DND-41 (cell line): ENCODE measurements at regions not wholly inside any gene's neighbourhood (a gene's known extent, or its start where the extent isn't known, plus 50 kb on each side); places are given as distances from the start of the nearest gene placed in this dataset.
"Not testable (repeated sequence)": the region's sequence is repeated elsewhere in the genome, so short reads cannot be mapped to it uniquely, and the experiment has no call there.

Source experiments
- ATAC-seq: fragments of 200-7000 bp; cut with Tn5 transposase; 3 replicates; pipeline ENCODE4 v1.9.1; 2021; ENCODE audit warnings: low read depth; ENCODE audit not compliant: insufficient read depth
- DNase-seq: peaks from one replicate; pipeline ENCODE4 v3.0.0-alpha.2; 2020
- H2AFZ ChIP-seq: 2 replicates; pipeline ENCODE4 v1.6.0; 2012; ENCODE audit warnings: low read depth, low read length
- H3K27ac ChIP-seq: 2 replicates; pipeline ENCODE4 v1.5.1; 2012; ENCODE audit warnings: low read length, inconsistent platforms
- H3K27me3 ChIP-seq: fragments of 200-600 bp; sonication (generic); 2 replicates; pipeline ENCODE4 v1.6.0; 2012; ENCODE audit warnings: low read length, mild to moderate bottlenecking, inconsistent platforms; ENCODE audit not compliant: insufficient read depth, poor library complexity
- H3K36me3 ChIP-seq: 2 replicates; pipeline ENCODE4 v1.5.1; 2012; ENCODE audit warnings: low read length, inconsistent platforms; ENCODE audit not compliant: insufficient read depth
- H3K4me1 ChIP-seq: 2 replicates; pipeline ENCODE4 v1.5.1; 2012; ENCODE audit warnings: mild to moderate bottlenecking, low read length; ENCODE audit not compliant: insufficient read depth
- H3K4me2 ChIP-seq: 2 replicates; pipeline ENCODE4 v1.6.0; 2012; ENCODE audit warnings: mild to moderate bottlenecking, moderate library complexity, low read length, inconsistent platforms; ENCODE audit not compliant: insufficient read depth
- H3K4me3 ChIP-seq, 2 experiments: fragments of 200-600 bp in 1 of 2; shearing (Covaris generic) in 1 of 2; 2 replicates each; pipeline ENCODE4 v1.5.1; 2012 to 2016; ENCODE audit warnings: inconsistent platforms in 2 of 2, low read length in 2 of 2, mild to moderate bottlenecking in 2 of 2, low read depth in 1 of 2, moderate library complexity in 1 of 2
- H3K79me2 ChIP-seq: 2 replicates; pipeline ENCODE4 v1.6.0; 2012; ENCODE audit warnings: low read length, inconsistent platforms; ENCODE audit not compliant: insufficient read depth
- H3K9ac ChIP-seq: 2 replicates; pipeline ENCODE4 v1.6.0; 2012; ENCODE audit warnings: low read depth, mild to moderate bottlenecking, inconsistent platforms, low read length, moderate library complexity
- H3K9me3 ChIP-seq: 2 replicates; pipeline ENCODE4 v1.5.1; 2012; ENCODE audit warnings: low read length, moderate library complexity, mild to moderate bottlenecking, inconsistent platforms; ENCODE audit not compliant: insufficient read depth, severe bottlenecking
- H4K20me1 ChIP-seq: 2 replicates; pipeline ENCODE4 v1.6.0; 2012; ENCODE audit warnings: low read length; ENCODE audit not compliant: insufficient read depth
- EZH2 ChIP-seq: IDR thresholded peaks from 3 replicates; pipeline ENCODE4 v1.6.1; 2012; ENCODE audit warnings: borderline replicate concordance, low read depth, mild to moderate bottlenecking, moderate library complexity, low read length, inconsistent platforms; ENCODE audit not compliant: severe bottlenecking
- TF ChIP-seq, protein P1 (sequence below): IDR thresholded peaks from 2 replicates; pipeline ENCODE4 v1.5.1; 2012; ENCODE audit warnings: borderline replicate concordance, low read length, moderate library complexity, mild to moderate bottlenecking; ENCODE audit not compliant: poor library complexity, severe bottlenecking; ENCODE audit errors: extremely low read depth

DNA sequence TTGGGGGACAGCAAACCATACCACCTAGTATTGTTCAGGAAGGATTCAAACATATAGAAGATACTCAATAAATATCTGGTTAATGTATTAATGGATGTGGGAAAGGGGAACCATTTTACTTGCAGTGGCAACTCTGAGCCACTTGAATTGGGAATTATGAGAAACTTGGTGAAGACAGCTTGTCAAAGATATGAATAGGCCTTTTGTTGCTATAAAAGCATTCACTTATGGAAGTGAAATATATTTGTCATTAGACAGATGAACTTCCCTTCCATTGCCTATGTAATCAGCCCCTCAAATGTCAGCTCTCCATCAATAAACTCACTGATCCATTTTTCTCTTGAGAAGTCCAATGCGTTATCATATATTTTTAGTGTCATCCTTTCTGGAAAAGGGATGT is 56.1 kb downstream of the GPR85 start:
- Histone ChIP-seq H3K9me3 (no peaks in the 10 kb centered on the region), H3K27me3 (no peaks in the 10 kb centered on the region), H3K36me3 (no peaks in the 10 kb centered on the region), H4K20me1 (no peaks in the 10 kb centered on the region), H3K79me2 (no peaks in the 10 kb centered on the region), H3K4me2 (no peak overlapping the region), H3K9ac (no peak overlapping the region), H2AFZ (no peak overlapping the region), H3K4me3 (no peak overlapping the region), H3K4me1 (no peaks in the 10 kb centered on the region), H3K27ac (no peak overlapping the region)
- no peak for DNase-seq
- ATAC-seq = no peak
- TF ChIP-seq, protein P1, sequence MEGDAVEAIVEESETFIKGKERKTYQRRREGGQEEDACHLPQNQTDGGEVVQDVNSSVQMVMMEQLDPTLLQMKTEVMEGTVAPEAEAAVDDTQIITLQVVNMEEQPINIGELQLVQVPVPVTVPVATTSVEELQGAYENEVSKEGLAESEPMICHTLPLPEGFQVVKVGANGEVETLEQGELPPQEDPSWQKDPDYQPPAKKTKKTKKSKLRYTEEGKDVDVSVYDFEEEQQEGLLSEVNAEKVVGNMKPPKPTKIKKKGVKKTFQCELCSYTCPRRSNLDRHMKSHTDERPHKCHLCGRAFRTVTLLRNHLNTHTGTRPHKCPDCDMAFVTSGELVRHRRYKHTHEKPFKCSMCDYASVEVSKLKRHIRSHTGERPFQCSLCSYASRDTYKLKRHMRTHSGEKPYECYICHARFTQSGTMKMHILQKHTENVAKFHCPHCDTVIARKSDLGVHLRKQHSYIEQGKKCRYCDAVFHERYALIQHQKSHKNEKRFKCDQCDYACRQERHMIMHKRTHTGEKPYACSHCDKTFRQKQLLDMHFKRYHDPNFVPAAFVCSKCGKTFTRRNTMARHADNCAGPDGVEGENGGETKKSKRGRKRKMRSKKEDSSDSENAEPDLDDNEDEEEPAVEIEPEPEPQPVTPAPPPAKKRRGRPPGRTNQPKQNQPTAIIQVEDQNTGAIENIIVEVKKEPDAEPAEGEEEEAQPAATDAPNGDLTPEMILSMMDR = no peak
- no peak for TF ChIP-seq EZH2

DNA sequence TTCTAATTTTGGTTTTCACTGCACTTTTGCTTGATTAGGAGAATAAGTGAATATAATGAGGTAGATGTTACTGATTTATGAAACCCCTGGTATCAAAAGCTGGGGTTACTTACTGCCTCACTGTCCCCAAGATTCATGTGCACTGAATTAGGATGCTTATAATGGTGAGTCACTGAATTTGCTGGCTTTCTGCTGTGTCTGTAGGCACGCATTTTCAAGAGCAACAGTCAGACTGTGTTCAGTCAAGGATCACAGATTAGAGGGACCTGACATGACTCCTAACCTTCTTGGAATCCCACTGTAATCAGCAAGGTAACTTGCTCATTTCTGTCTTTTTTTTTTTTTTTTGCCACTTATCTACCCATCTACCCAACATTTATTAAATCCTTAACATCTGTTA is 59.7 kb downstream of the GPR85 start:
- no peak for TF ChIP-seq EZH2
- TF ChIP-seq, protein P1 = no peak
- DNase-seq (no peak), ATAC-seq (no peak)
- H3K4me1 ChIP-seq = no peaks in the 10 kb centered on the region
- H3K36me3 ChIP-seq = no peaks in the 10 kb centered on the region
- no peak overlapping the region for H2AFZ ChIP-seq
- H3K4me3 ChIP-seq = no peak overlapping the region
- no peaks in the 10 kb centered on the region for H3K27me3 ChIP-seq
- H3K4me2 ChIP-seq = no peak overlapping the region
- no peaks in the 10 kb centered on the region for H3K9me3 ChIP-seq
- no peaks in the 10 kb centered on the region for H3K79me2 ChIP-seq
- H4K20me1 ChIP-seq = no peaks in the 10 kb centered on the region
- no peak overlapping the region for H3K27ac ChIP-seq
- no peak overlapping the region for H3K9ac ChIP-seq

DNA sequence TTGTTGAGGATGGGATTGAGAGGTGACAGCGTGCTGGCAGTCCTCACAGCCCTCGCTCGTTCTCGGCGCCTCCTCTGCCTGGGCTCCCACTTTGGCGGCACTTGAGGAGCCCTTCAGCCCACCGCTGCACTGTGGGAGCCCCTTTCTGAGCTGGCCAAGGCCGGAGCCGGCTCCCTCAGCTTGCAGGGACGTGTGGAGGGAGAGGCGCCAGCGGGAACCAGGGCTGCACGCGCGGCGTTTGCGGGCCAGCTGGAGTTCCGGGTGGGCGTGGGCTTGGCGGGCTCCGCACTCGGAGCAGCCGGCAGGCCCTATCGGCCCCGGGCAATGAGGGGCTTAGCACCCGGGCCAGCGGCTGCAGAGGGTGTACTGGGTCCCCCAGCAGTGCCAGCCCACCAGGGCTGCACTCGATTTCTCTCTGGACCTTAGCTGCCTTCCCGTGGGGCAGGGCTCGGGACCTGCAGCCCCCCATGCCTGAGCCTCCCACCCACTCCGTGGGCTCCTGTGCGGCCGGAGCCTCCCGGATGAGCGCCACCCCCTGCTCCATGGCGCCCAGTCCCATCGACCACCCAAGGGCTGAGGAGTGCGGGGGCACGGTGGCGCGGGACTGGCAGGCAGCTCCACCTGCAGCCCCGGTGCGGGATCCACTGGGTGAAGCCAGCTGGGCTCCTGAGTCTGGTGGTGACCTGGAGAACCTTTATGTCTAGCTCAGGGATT is 69.3 kb downstream of the GPR85 start:
- H3K27ac ChIP-seq, ATAC-seq, H3K4me1 ChIP-seq, H3K9ac ChIP-seq, H3K4me3 ChIP-seq, DNase-seq, H4K20me1 ChIP-seq, H3K27me3 ChIP-seq, H3K9me3 ChIP-seq, H3K4me2 ChIP-seq, H2AFZ ChIP-seq, H3K36me3 ChIP-seq, H3K79me2 ChIP-seq: not testable (repeated sequence)

DNA sequence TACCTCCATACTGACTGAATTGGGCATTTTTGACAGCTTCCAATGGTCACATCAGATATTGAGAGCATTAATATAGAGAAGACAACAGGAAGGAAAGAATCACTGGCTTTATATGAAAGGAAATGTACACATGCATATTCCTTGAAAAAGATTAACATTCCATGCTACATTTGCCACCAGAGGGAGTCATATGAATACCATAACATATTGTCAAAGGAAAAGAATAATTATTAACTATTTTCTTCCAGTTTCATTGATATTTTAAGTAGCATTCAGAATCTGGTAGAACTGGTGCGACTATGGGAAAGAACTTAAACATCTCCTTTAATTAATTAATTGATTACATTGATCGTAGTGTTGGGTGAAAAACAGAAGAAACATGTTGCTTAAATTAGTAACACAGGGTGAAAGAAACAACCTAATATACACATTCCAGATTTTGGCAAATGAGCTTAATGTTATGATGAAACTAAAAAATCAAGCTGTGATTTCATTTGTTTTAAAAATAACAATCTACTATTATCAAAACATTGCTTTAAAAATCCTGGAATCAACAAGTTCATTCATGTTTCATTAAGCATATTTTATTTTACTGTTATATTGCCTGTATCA is 71.5 kb downstream of the GPR85 start:
- ATAC-seq = no peak
- H3K4me3 ChIP-seq = no peak overlapping the region
- no peak for DNase-seq
- no peaks in the 10 kb centered on the region for H3K27me3 ChIP-seq
- H3K4me2 ChIP-seq = no peak overlapping the region
- H4K20me1 ChIP-seq = no peaks in the 10 kb centered on the region
- H3K27ac ChIP-seq = no peak overlapping the region
- H3K36me3 ChIP-seq = no peaks in the 10 kb centered on the region
- no peaks in the 10 kb centered on the region for H3K4me1 ChIP-seq
- TF ChIP-seq EZH2 = no peak
- TF ChIP-seq, protein P1 = peak; percentile 32
- no peak overlapping the region for H3K9ac ChIP-seq
- no peaks in the 10 kb centered on the region for H3K79me2 ChIP-seq
- no peaks in the 10 kb centered on the region for H3K9me3 ChIP-seq
- H2AFZ ChIP-seq = no peak overlapping the region
